SK-N-SH treated with all-trans-retinoic acid at 6 μM for 48 hours (cell line): ENCODE measurements at regions not wholly inside any gene's neighbourhood (a gene's known extent, or its start where the extent isn't known, plus 50 kb on each side); places are given as distances from the start of the nearest gene placed in this dataset.

Source experiments
- ATAC-seq: fragments of 200-7000 bp; cut with Tn5 transposase; 3 replicates; pipeline ENCODE4 v1.9.1; 2020; ENCODE audit warnings: mild to moderate bottlenecking, moderate library complexity
- ARNTL ChIP-seq: fragments of 450-650 bp; formaldehyde crosslinking; IDR thresholded peaks from 2 replicates; pipeline ENCODE4 v1.5.0; 2020; ENCODE audit warnings: low read depth, mild to moderate bottlenecking, moderate library complexity, borderline replicate concordance
- BACH2 ChIP-seq: fragments of 250-450 bp; sonication (Bioruptor Pico); IDR thresholded peaks from 2 replicates; pipeline ENCODE4 v1.9.0; 2021; ENCODE audit warnings: mild to moderate bottlenecking, borderline replicate concordance
- CSDC2 ChIP-seq: fragments of 250-450 bp; sonication (Bioruptor Pico); IDR thresholded peaks from 2 replicates; pipeline ENCODE4 v1.5.0; 2020; ENCODE audit warnings: mild to moderate bottlenecking, moderate library complexity
- ESRRG ChIP-seq: fragments of 250-450 bp; sonication (Bioruptor Pico); IDR thresholded peaks from 2 replicates; pipeline ENCODE4 v1.6.1; 2021; ENCODE audit warnings: mild to moderate bottlenecking
- GLIS3 ChIP-seq: fragments of 250-450 bp; sonication (Bioruptor Pico); IDR thresholded peaks from 2 replicates; pipeline ENCODE4 v1.5.0; 2020; ENCODE audit warnings: mild to moderate bottlenecking, moderate library complexity
- ISL1 ChIP-seq: fragments of 250-450 bp; sonication (Bioruptor Pico); IDR thresholded peaks from 2 replicates; pipeline ENCODE4 v2.1.2; 2022; ENCODE audit warnings: mild to moderate bottlenecking, moderate library complexity
- OSR1 ChIP-seq: fragments of 250-450 bp; sonication (Bioruptor Pico); IDR thresholded peaks from 2 replicates; pipeline ENCODE4 v1.8.0; 2022; ENCODE audit warnings: moderate library complexity, mild to moderate bottlenecking, inconsistent platforms
- PPARA ChIP-seq: fragments of 250-450 bp; sonication (Bioruptor Pico); IDR thresholded peaks from 2 replicates; pipeline ENCODE4 v1.5.0; 2020; ENCODE audit warnings: mild to moderate bottlenecking, borderline replicate concordance
- RARB ChIP-seq: fragments of 250-450 bp; sonication (Bioruptor Pico); IDR thresholded peaks from 2 replicates; pipeline ENCODE4 v1.8.0; 2021; ENCODE audit warnings: mild to moderate bottlenecking, moderate library complexity
- TCF4 ChIP-seq: fragments of 250-450 bp; sonication (Bioruptor Pico); IDR thresholded peaks from 2 replicates; pipeline ENCODE4 v1.8.0; 2021; ENCODE audit warnings: mild to moderate bottlenecking, moderate library complexity, borderline replicate concordance
- TOX ChIP-seq: fragments of 250-450 bp; sonication (Bioruptor Pico); IDR thresholded peaks from 2 replicates; pipeline ENCODE4 v1.8.0; 2021; ENCODE audit warnings: mild to moderate bottlenecking, moderate library complexity, borderline replicate concordance
- ZC3H10 ChIP-seq: fragments of 250-450 bp; sonication (Bioruptor Pico); IDR thresholded peaks from 2 replicates; pipeline ENCODE4 v1.5.1; 2021; ENCODE audit warnings: mild to moderate bottlenecking, moderate library complexity
- ZFP3 ChIP-seq: fragments of 250-450 bp; sonication (Bioruptor Pico); IDR thresholded peaks from 2 replicates; pipeline ENCODE4 v1.5.0; 2020; ENCODE audit warnings: mild to moderate bottlenecking, moderate library complexity
- ZFP30 ChIP-seq: fragments of 450-650 bp; formaldehyde crosslinking; IDR thresholded peaks from 2 replicates; pipeline ENCODE4 v1.5.0; 2022; ENCODE audit warnings: mild to moderate bottlenecking, moderate library complexity
- ZNF565 ChIP-seq: fragments of 450-650 bp; formaldehyde crosslinking; conservative IDR thresholded peaks from 2 replicates; pipeline ENCODE4 v1.5.0; 2020; ENCODE audit warnings: low read depth, mild to moderate bottlenecking, moderate library complexity
- ZNF70 ChIP-seq: fragments of 450-650 bp; formaldehyde crosslinking; IDR thresholded peaks from 2 replicates; pipeline ENCODE4 v1.5.0; 2020; ENCODE audit warnings: mild to moderate bottlenecking, moderate library complexity
- ZNF8 ChIP-seq: fragments of 450-650 bp; formaldehyde crosslinking; IDR thresholded peaks from 2 replicates; pipeline ENCODE4 v1.5.0; 2020; ENCODE audit warnings: mild to moderate bottlenecking, moderate library complexity
- TF ChIP-seq, protein P1 (sequence below): fragments of 250-450 bp; sonication (Bioruptor Pico); IDR thresholded peaks from 2 replicates; pipeline ENCODE4 v1.5.1; 2020; ENCODE audit warnings: low read depth, mild to moderate bottlenecking, moderate library complexity
- TF ChIP-seq, protein P2 (sequence below): fragments of 250-450 bp; sonication (Bioruptor Pico); IDR thresholded peaks from 2 replicates; pipeline ENCODE4 v1.8.0; 2020; ENCODE audit warnings: mild to moderate bottlenecking, moderate library complexity, borderline replicate concordance
- TF ChIP-seq, protein P3 (sequence below): fragments of 250-450 bp; sonication (Bioruptor Pico); IDR thresholded peaks from 2 replicates; pipeline ENCODE4 v1.8.0; 2021; ENCODE audit warnings: low read depth, mild to moderate bottlenecking, moderate library complexity, borderline replicate concordance
- TF ChIP-seq, protein P4 (sequence below): fragments of 250-450 bp; sonication (Bioruptor Pico); IDR thresholded peaks from 2 replicates; pipeline ENCODE4 v1.5.1; 2021; ENCODE audit warnings: mild to moderate bottlenecking, moderate library complexity
- TF ChIP-seq, protein P5 (sequence below): fragments of 250-450 bp; sonication (Bioruptor Pico); IDR thresholded peaks from 2 replicates; pipeline ENCODE4 v1.5.0; 2020; ENCODE audit warnings: mild to moderate bottlenecking, moderate library complexity

DNA sequence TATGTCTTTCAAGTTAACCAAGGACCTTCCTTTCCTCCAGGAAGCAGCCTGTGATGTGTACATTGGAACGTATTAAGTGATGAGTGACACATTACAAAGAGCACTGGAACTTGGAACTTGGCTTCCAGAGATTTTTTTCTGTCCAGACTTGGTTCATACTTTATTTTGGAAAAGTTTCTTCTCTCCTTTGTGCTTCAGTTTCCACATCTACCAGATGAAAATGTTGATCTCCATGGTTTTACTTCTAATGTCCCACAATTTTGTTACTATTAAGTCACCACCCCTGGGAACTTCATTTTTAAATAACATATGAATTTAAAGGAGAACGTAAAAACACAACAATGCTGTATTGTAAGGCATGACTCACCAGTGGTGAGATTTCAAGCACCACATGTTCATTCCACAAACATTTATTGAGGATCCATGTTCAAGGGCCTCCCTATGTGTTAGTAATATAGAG lies 290.7 kb upstream of the LMCD1 start (continued):
- TF ChIP-seq GLIS3 (CRISPR knock-in tag) (no peak), ZNF8 (CRISPR knock-in tag) (no peak), TOX (CRISPR knock-in tag) (no peak), ESRRG (no peak), BACH2 (CRISPR knock-in tag) (no peak)

DNA sequence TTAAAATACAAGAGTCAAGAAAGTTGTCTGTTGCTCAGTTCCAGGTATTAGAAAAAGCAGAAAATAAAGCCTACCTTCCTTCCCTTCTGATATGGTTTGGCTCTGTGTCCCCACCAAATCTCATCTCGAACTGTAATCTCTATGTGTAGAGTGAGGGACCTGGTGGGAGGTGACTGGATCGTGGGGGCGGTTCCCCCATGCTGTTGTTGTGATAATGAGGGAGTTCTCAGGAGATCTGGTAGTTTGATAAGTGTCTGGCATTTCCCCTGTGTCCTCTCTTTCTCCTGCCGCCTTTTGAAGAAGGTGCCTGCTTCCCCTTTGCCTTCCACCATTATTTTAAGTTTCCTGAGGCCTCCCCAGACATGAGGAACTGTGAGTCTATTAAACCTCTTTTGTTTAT lies 288.8 kb upstream of the LMCD1 start:
- ATAC-seq = no peak
- TF ChIP-seq ZC3H10 (no peak), CSDC2 (CRISPR knock-in tag) (no peak)
- TF ChIP-seq, all 23 proteins: peak for 0

DNA sequence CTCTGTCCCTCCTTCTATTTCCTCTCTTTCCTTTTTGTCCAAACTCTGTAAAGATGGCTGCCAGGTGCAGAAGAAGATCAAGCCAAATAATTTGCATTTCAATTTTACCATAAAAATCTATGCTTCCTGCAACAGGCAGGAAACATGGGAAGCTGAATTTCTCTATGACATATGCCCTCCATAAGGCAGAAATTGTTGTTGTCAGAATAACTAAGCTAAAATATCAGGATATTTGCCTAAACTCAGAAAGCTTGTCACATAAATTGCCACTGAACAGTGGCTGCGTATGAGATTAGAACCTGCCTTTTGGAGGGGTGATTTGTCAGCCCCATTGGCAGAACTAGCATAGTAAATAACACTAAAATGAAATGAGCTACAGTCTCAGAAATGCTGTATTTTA lies 288.3 kb upstream of the LMCD1 start:
- ATAC-seq = no peak
- no peak for TF ChIP-seq ZNF70
- no peak for TF ChIP-seq ISL1 (CRISPR knock-in tag)
- TF ChIP-seq GLIS3 (CRISPR knock-in tag) = no peak
- no peak for TF ChIP-seq ZNF565 (CRISPR knock-in tag)
- TF ChIP-seq, protein P1, sequence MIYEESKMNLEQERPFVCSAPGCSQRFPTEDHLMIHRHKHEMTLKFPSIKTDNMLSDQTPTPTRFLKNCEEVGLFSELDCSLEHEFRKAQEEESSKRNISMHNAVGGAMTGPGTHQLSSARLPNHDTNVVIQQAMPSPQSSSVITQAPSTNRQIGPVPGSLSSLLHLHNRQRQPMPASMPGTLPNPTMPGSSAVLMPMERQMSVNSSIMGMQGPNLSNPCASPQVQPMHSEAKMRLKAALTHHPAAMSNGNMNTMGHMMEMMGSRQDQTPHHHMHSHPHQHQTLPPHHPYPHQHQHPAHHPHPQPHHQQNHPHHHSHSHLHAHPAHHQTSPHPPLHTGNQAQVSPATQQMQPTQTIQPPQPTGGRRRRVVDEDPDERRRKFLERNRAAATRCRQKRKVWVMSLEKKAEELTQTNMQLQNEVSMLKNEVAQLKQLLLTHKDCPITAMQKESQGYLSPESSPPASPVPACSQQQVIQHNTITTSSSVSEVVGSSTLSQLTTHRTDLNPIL (CRISPR knock-in tag) = no peak
- TF ChIP-seq ZC3H10 = no peak
- no peak for TF ChIP-seq ARNTL (CRISPR knock-in tag)
- TF ChIP-seq ZFP30 = no peak
- no peak for TF ChIP-seq ZFP3 (CRISPR knock-in tag)
- no peak for TF ChIP-seq ESRRG
- TF ChIP-seq, protein P2, sequence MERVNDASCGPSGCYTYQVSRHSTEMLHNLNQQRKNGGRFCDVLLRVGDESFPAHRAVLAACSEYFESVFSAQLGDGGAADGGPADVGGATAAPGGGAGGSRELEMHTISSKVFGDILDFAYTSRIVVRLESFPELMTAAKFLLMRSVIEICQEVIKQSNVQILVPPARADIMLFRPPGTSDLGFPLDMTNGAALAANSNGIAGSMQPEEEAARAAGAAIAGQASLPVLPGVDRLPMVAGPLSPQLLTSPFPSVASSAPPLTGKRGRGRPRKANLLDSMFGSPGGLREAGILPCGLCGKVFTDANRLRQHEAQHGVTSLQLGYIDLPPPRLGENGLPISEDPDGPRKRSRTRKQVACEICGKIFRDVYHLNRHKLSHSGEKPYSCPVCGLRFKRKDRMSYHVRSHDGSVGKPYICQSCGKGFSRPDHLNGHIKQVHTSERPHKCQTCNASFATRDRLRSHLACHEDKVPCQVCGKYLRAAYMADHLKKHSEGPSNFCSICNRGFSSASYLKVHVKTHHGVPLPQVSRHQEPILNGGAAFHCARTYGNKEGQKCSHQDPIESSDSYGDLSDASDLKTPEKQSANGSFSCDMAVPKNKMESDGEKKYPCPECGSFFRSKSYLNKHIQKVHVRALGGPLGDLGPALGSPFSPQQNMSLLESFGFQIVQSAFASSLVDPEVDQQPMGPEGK (CRISPR knock-in tag) = no peak
- TF ChIP-seq RARB (CRISPR knock-in tag) = no peak
- TF ChIP-seq BACH2 (CRISPR knock-in tag) = no peak
- TF ChIP-seq, protein P3, sequence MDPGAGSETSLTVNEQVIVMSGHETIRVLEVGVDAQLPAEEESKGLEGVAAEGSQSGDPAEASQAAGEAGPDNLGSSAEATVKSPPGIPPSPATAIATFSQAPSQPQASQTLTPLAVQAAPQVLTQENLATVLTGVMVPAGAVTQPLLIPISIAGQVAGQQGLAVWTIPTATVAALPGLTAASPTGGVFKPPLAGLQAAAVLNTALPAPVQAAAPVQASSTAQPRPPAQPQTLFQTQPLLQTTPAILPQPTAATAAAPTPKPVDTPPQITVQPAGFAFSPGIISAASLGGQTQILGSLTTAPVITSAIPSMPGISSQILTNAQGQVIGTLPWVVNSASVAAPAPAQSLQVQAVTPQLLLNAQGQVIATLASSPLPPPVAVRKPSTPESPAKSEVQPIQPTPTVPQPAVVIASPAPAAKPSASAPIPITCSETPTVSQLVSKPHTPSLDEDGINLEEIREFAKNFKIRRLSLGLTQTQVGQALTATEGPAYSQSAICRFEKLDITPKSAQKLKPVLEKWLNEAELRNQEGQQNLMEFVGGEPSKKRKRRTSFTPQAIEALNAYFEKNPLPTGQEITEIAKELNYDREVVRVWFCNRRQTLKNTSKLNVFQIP (CRISPR knock-in tag) = no peak
- TF ChIP-seq TCF4 = no peak
- TF ChIP-seq OSR1 (CRISPR knock-in tag) = no peak
- TF ChIP-seq ZNF8 (CRISPR knock-in tag) = no peak
- TF ChIP-seq CSDC2 (CRISPR knock-in tag) = no peak
- TF ChIP-seq, protein P4, sequence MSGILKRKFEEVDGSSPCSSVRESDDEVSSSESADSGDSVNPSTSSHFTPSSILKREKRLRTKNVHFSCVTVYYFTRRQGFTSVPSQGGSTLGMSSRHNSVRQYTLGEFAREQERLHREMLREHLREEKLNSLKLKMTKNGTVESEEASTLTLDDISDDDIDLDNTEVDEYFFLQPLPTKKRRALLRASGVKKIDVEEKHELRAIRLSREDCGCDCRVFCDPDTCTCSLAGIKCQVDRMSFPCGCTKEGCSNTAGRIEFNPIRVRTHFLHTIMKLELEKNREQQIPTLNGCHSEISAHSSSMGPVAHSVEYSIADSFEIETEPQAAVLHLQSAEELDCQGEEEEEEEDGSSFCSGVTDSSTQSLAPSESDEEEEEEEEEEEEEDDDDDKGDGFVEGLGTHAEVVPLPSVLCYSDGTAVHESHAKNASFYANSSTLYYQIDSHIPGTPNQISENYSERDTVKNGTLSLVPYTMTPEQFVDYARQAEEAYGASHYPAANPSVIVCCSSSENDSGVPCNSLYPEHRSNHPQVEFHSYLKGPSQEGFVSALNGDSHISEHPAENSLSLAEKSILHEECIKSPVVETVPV (CRISPR knock-in tag) = no peak
- TF ChIP-seq, all 23 proteins: peak for 0

DNA sequence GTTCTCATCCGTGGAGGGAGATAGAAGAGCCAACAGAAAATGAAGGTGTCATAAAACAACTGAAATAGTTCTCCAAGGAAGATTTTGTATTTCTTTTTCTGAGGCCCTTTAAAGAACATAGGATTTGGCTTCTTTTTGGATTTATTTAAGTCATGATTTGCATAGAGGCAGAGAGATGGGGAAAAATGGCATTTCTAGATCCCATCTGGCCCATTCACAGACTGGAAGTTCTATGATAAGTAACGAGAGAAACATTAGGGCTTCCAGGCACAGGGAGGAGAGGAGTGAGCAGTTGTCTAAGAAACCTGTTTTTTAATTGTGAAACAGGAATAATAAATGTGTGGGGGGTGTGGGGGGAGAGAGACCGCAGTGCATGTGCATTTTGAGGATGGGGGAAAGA lies 285.8 kb upstream of the LMCD1 start:
- no peak for ATAC-seq
- TF ChIP-seq, protein P5, sequence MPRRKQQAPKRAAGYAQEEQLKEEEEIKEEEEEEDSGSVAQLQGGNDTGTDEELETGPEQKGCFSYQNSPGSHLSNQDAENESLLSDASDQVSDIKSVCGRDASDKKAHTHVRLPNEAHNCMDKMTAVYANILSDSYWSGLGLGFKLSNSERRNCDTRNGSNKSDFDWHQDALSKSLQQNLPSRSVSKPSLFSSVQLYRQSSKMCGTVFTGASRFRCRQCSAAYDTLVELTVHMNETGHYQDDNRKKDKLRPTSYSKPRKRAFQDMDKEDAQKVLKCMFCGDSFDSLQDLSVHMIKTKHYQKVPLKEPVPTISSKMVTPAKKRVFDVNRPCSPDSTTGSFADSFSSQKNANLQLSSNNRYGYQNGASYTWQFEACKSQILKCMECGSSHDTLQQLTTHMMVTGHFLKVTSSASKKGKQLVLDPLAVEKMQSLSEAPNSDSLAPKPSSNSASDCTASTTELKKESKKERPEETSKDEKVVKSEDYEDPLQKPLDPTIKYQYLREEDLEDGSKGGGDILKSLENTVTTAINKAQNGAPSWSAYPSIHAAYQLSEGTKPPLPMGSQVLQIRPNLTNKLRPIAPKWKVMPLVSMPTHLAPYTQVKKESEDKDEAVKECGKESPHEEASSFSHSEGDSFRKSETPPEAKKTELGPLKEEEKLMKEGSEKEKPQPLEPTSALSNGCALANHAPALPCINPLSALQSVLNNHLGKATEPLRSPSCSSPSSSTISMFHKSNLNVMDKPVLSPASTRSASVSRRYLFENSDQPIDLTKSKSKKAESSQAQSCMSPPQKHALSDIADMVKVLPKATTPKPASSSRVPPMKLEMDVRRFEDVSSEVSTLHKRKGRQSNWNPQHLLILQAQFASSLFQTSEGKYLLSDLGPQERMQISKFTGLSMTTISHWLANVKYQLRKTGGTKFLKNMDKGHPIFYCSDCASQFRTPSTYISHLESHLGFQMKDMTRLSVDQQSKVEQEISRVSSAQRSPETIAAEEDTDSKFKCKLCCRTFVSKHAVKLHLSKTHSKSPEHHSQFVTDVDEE (CRISPR knock-in tag) = no peak
- TF ChIP-seq PPARA (CRISPR knock-in tag) = no peak
- TF ChIP-seq TOX (CRISPR knock-in tag) = no peak
- no peak for TF ChIP-seq ZFP3 (CRISPR knock-in tag)
- TF ChIP-seq CSDC2 (CRISPR knock-in tag) = no peak
- TF ChIP-seq ZNF70 = no peak
- TF ChIP-seq ZC3H10 = no peak
- no peak for TF ChIP-seq ZFP30
- no peak for TF ChIP-seq ZNF565 (CRISPR knock-in tag)
- no peak for TF ChIP-seq ZNF8 (CRISPR knock-in tag)
